HEK293 (cell line): ENCODE measurements at regions not wholly inside any gene's neighbourhood (a gene's known extent, or its start where the extent isn't known, plus 50 kb on each side); places are given as distances from the start of the nearest gene placed in this dataset.

ENCODE experiments used
- CTCF ChIA-PET: fragments of 350-600 bp; formaldehyde crosslinking; extraction: SDS; loops from one replicate; lab custom pipeline; 2021; ENCODE audit warnings: antibody characterized with exemption; lab: Yijun Ruan, JAX
- POLR2A ChIA-PET: fragments of 300-600 bp; formaldehyde crosslinking; extraction: SDS; loops from one replicate; lab custom pipeline; 2020; ENCODE audit warnings: antibody characterized with exemption, inconsistent platforms; lab: Yijun Ruan, JAX
- H3K27ac ChIP-seq: fragments of 200-500 bp; sonication (Bioruptor generic); 2 replicates; pipeline ENCODE4 v1.5.1; 2014; ENCODE audit warnings: low read depth, low read length, control low read depth, inconsistent platforms; ENCODE audit errors: extremely low read depth
- H3K36me3 ChIP-seq, 2 experiments: fragments of 200-500 bp in 1 of 2; sonication (Bioruptor generic) in 1 of 2; 1 replicate in 1 of 2; 2 replicates in 1 of 2; pipeline ENCODE4 v1.5.1; 2014 to 2017; ENCODE audit warnings: inconsistent platforms in 2 of 2, low read length in 2 of 2; ENCODE audit not compliant: control insufficient read depth in 2 of 2, insufficient read depth in 1 of 2
- H3K4me1 ChIP-seq: fragments of 200-500 bp; sonication (Bioruptor generic); 2 replicates; pipeline ENCODE4 v1.5.1; 2014; ENCODE audit warnings: mild to moderate bottlenecking, low read length, inconsistent platforms; ENCODE audit not compliant: control insufficient read depth, insufficient read depth
- H3K4me3 ChIP-seq: 2 replicates; pipeline ENCODE4 v1.5.1; 2011; ENCODE audit warnings: low read depth, mild to moderate bottlenecking, control low read depth, low read length, moderate library complexity
- H3K9me3 ChIP-seq: fragments of 200-500 bp; sonication (Bioruptor generic); 2 replicates; pipeline ENCODE4 v1.5.1; 2014; ENCODE audit warnings: low read depth, low read length, inconsistent platforms; ENCODE audit not compliant: control insufficient read depth, insufficient read depth
- GLIS1 ChIP-seq: fragments of 450-650 bp; formaldehyde crosslinking; IDR thresholded peaks from 2 replicates; pipeline ENCODE4 v1.5.1; 2016; ENCODE audit warnings: missing biosample characterization, missing genetic modification characterization
- GLIS2 ChIP-seq: fragments of 450-650 bp; formaldehyde crosslinking; IDR thresholded peaks from 2 replicates; pipeline ENCODE4 v1.5.1; 2016; ENCODE audit warnings: missing biosample characterization, missing genetic modification characterization
- IKZF3 ChIP-seq: fragments of 450-650 bp; IDR thresholded peaks from 2 replicates; pipeline ENCODE4 v1.5.0; 2018; ENCODE audit warnings: missing biosample characterization, mild to moderate bottlenecking, missing genetic modification characterization, moderate library complexity
- ZBTB21 ChIP-seq: fragments of 450-650 bp; formaldehyde crosslinking; IDR thresholded peaks from 2 replicates; pipeline ENCODE4 v1.5.1; 2017; ENCODE audit warnings: missing biosample characterization, missing genetic modification characterization
- ZNF184 ChIP-seq: fragments of 450-650 bp; IDR thresholded peaks from 2 replicates; pipeline ENCODE4 v1.5.1; 2018; ENCODE audit warnings: missing biosample characterization, mild to moderate bottlenecking, missing genetic modification characterization
- ZNF2 ChIP-seq: fragments of 450-650 bp; formaldehyde crosslinking; IDR thresholded peaks from 2 replicates; pipeline ENCODE4 v1.5.1; 2016; ENCODE audit warnings: missing biosample characterization, missing genetic modification characterization
- ZNF274 ChIP-seq, 2 experiments: fragments of 200-500 bp in 1 of 2; fragments of 450-650 bp in 1 of 2; sonication (Bioruptor generic) in 1 of 2; formaldehyde crosslinking in 1 of 2; IDR thresholded peaks; 2 replicates each; pipeline versions ENCODE4 v1.5.1 to v1.6.1; 2014 to 2016; ENCODE audit warnings: borderline replicate concordance in 1 of 2, inconsistent platforms in 1 of 2, low read length in 1 of 2, missing biosample characterization in 1 of 2, missing genetic modification characterization in 1 of 2
- ZNF362 ChIP-seq: fragments of 450-650 bp; formaldehyde crosslinking; IDR thresholded peaks from 2 replicates; pipeline ENCODE4 v1.5.1; 2016; ENCODE audit warnings: missing biosample characterization, missing genetic modification characterization
- ZNF398 ChIP-seq: fragments of 450-650 bp; formaldehyde crosslinking; IDR thresholded peaks from 2 replicates; pipeline ENCODE4 v1.5.1; 2017; ENCODE audit warnings: missing biosample characterization, missing genetic modification characterization
- ZNF514 ChIP-seq: fragments of 450-650 bp; formaldehyde crosslinking; IDR thresholded peaks from 2 replicates; pipeline ENCODE4 v1.5.1; 2016; ENCODE audit warnings: missing biosample characterization, missing genetic modification characterization
- ZNF561 ChIP-seq: fragments of 450-650 bp; IDR thresholded peaks from 2 replicates; pipeline ENCODE4 v1.5.1; 2018; ENCODE audit warnings: missing biosample characterization, missing genetic modification characterization, borderline replicate concordance
- ZNF626 ChIP-seq: fragments of 450-650 bp; sonication (Bioruptor Pico); formaldehyde crosslinking; IDR thresholded peaks from 2 replicates; pipeline ENCODE4 v1.5.1; 2018; ENCODE audit warnings: missing biosample characterization, missing genetic modification characterization, inconsistent platforms
- ZNF692 ChIP-seq: fragments of 450-650 bp; formaldehyde crosslinking; IDR thresholded peaks from 2 replicates; pipeline ENCODE4 v1.5.1; 2016; ENCODE audit warnings: missing biosample characterization, missing genetic modification characterization
- ZNF791 ChIP-seq: fragments of 450-650 bp; formaldehyde crosslinking; IDR thresholded peaks from 2 replicates; pipeline ENCODE4 v1.5.1; 2016; ENCODE audit warnings: missing biosample characterization, missing genetic modification characterization
- TF ChIP-seq, protein P1 (sequence below): fragments of 450-650 bp; formaldehyde crosslinking; conservative IDR thresholded peaks from 2 replicates; pipeline ENCODE4 v1.5.1; 2016; ENCODE audit warnings: low read depth, missing biosample characterization, missing genetic modification characterization

GRCh38 chr16:52383640-52384292, 163.2 kb downstream of the TOX3 start:
- H3K4me3 ChIP-seq: no peak overlapping the region

GRCh38 chr16:52383119-52383518, 163.8 kb downstream of the TOX3 start:
- TF ChIP-seq ZNF626 (tag by site-specific recombination) (no peak), ZNF184 (tag by site-specific recombination) (no peak), ZNF561 (tag by site-specific recombination) (no peak), ZNF274 (IDR thresholded peaks at IDR 0.05; ENCODE audit: low read length) (no peak), ZNF274 (tag by site-specific recombination; IDR thresholded peaks at IDR 0.05; ENCODE audit: borderline replicate concordance) (no peak), ZNF362 (tag by site-specific recombination) (no peak), ZNF2 (tag by site-specific recombination) (no peak)
- H3K36me3 ChIP-seq: no peaks in the 10 kb centered on the region
- H3K4me1 ChIP-seq: peaks cover 8% of the 10 kb centered on the region; the same call in 1 of the 2 replicates
- no peak overlapping the region for H3K4me3 ChIP-seq
- no peak overlapping the region for H3K27ac ChIP-seq
- H3K9me3 ChIP-seq: no peaks in the 10 kb centered on the region
- ChIA-PET CTCF (interaction anchor here (0.6 kb wide), 1 partner anchor 170 kb away, joined by 3 read pairs; no protein-coding TSS in a partner anchor), POLR2A (no interaction called here)

More at GRCh38 chr16:52383640-52384292, 163.2 kb downstream of the TOX3 start:
- POLR2A ChIA-PET: no interaction called here
- Histone ChIP-seq H3K36me3 (no peaks in the 10 kb centered on the region), H3K9me3 (no peaks in the 10 kb centered on the region), H3K4me1 (peaks cover 8% of the 10 kb centered on the region; the same call in 1 of the 2 replicates), H3K27ac (no peak overlapping the region)
- TF ChIP-seq ZNF398 (tag by site-specific recombination) (peak; percentile 92), GLIS2 (tag by site-specific recombination) (peak; percentile 18; the same call in 1 of the 2 replicates), GLIS1 (tag by site-specific recombination) (peak; percentile 83), IKZF3 (tag by site-specific recombination) (no peak), ZNF692 (tag by site-specific recombination) (peak; percentile 56; the same call in 1 of the 2 replicates), ZNF514 (tag by site-specific recombination) (no peak), ZNF791 (no peak), ZBTB21 (tag by site-specific recombination) (0 out of 2 replicates have a peak, but pooled peaks have one; percentile 22)
- TF ChIP-seq, protein P1, sequence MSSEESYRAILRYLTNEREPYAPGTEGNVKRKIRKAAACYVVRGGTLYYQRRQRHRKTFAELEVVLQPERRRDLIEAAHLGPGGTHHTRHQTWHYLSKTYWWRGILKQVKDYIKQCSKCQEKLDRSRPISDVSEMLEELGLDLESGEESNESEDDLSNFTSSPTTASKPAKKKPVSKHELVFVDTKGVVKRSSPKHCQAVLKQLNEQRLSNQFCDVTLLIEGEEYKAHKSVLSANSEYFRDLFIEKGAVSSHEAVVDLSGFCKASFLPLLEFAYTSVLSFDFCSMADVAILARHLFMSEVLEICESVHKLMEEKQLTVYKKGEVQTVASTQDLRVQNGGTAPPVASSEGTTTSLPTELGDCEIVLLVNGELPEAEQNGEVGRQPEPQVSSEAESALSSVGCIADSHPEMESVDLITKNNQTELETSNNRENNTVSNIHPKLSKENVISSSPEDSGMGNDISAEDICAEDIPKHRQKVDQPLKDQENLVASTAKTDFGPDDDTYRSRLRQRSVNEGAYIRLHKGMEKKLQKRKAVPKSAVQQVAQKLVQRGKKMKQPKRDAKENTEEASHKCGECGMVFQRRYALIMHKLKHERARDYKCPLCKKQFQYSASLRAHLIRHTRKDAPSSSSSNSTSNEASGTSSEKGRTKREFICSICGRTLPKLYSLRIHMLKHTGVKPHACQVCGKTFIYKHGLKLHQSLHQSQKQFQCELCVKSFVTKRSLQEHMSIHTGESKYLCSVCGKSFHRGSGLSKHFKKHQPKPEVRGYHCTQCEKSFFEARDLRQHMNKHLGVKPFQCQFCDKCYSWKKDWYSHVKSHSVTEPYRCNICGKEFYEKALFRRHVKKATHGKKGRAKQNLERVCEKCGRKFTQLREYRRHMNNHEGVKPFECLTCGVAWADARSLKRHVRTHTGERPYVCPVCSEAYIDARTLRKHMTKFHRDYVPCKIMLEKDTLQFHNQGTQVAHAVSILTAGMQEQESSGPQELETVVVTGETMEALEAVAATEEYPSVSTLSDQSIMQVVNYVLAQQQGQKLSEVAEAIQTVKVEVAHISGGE (tag by site-specific recombination): no peak
- CTCF ChIA-PET: interaction anchor here (0.6 kb wide), 1 partner anchor 169 kb away, joined by 3 read pairs; no protein-coding TSS in a partner anchor
